ENCODE measurements at regions not wholly inside any gene's neighbourhood (a gene's known extent, or its start where the extent isn't known, plus 50 kb on each side); places are given as distances from the start of the nearest gene placed in this dataset.

DNA sequence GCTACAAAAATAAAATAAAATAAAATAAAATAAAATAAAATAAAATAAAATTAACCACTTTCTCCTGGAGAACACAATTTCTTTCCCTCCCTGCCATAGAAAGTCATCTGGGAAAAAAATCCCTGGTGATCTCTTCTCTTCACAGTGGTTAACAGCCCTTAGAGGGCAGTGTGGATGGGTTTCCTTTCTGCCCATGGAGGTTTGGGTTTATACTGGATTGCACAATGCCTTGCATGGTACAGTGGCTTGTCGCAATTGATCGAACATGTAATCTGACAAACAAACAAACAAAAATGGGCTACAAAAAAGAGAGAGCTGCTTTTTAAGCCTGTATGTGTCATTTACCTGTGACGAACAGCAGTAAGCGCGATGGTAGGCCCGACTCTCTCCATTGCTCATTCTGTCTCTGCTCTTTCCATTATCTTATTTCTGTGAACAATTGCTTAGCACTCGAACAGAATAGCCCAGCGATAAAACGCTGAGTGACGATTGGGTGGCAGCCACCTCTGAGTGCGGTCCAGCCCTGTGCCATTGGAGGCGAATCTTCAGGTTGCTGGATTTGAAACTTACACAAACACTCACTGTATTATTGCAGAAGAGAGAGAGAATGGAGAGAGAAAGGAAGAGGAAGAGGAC lies 166.1 kb downstream of the CD83 start:
- Histone ChIP-seq H3K36me3 (no peaks in the 10 kb centered on the region), H3K4me3 (no peak overlapping the region), H3K4me1 (ENCODE audit: insufficient read depth) (peaks cover 3% of the 10 kb centered on the region), H3K9me3 (no peaks in the 10 kb centered on the region), H3K27me3 (no peaks in the 10 kb centered on the region), H3K27ac (no peak overlapping the region)
- intact Hi-C loops (cut with DNase I): no loop called here
- WGBS, 3 donors: 92 to 96% (median 95%) methylated on average over 12 of the region's 12 CpGs
- TF ChIP-seq EP300 (IDR thresholded peaks at IDR 0.05) (no peak), POLR2A (IDR thresholded peaks at IDR 0.05) (no peak)
- TF ChIP-seq, protein P1, sequence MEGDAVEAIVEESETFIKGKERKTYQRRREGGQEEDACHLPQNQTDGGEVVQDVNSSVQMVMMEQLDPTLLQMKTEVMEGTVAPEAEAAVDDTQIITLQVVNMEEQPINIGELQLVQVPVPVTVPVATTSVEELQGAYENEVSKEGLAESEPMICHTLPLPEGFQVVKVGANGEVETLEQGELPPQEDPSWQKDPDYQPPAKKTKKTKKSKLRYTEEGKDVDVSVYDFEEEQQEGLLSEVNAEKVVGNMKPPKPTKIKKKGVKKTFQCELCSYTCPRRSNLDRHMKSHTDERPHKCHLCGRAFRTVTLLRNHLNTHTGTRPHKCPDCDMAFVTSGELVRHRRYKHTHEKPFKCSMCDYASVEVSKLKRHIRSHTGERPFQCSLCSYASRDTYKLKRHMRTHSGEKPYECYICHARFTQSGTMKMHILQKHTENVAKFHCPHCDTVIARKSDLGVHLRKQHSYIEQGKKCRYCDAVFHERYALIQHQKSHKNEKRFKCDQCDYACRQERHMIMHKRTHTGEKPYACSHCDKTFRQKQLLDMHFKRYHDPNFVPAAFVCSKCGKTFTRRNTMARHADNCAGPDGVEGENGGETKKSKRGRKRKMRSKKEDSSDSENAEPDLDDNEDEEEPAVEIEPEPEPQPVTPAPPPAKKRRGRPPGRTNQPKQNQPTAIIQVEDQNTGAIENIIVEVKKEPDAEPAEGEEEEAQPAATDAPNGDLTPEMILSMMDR (IDR thresholded peaks at IDR 0.05): no peak
- no peak for DNase-seq

DNA sequence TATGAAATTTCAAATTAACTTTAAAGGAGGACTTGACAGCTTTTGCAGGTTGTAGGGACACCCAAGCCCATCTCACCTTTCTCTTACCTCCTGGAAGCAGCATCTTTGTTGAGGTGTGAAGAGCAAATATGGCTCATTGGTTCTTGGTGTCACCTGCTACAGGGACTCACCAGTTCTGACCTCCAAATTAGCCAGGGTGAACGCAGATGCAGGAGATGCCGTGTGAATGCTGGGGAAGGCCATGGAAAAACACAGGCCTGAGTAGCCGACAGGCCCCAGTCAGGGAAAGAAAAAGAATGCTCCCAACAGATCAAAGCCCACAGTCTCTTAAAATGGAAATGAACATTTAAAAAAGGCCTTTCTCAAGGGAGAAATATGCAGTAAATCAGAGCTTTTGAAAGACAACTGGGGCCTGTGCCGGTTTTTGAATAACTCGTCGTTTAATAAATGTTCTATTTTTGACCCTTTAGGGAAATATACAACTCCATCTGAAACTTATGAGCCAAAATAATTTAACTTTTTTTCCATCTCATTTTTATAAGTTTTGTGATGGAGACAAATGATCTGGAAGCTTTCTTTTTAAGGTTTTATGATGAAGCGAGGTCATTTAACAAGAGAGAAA lies 167.5 kb downstream of the CD83 start:
- intact Hi-C loops (cut with DNase I): no loop called here
- no peaks in the 10 kb centered on the region for H3K36me3 ChIP-seq
- no peaks in the 10 kb centered on the region for H3K9me3 ChIP-seq
- no peaks in the 10 kb centered on the region for H3K27me3 ChIP-seq
- no peak for DNase-seq
- H3K4me3 ChIP-seq: no peak overlapping the region
- WGBS, 3 donors: 62 to 88% (median 77%) methylated on average over 7 of the region's 7 CpGs
- TF ChIP-seq EP300 (IDR thresholded peaks at IDR 0.05): no peak
- TF ChIP-seq, protein P1 (IDR thresholded peaks at IDR 0.05): no peak
- no peak for TF ChIP-seq POLR2A (IDR thresholded peaks at IDR 0.05)
- no peak overlapping the region for H3K27ac ChIP-seq
- H3K4me1 ChIP-seq (ENCODE audit: insufficient read depth): peaks cover 3% of the 10 kb centered on the region

DNA sequence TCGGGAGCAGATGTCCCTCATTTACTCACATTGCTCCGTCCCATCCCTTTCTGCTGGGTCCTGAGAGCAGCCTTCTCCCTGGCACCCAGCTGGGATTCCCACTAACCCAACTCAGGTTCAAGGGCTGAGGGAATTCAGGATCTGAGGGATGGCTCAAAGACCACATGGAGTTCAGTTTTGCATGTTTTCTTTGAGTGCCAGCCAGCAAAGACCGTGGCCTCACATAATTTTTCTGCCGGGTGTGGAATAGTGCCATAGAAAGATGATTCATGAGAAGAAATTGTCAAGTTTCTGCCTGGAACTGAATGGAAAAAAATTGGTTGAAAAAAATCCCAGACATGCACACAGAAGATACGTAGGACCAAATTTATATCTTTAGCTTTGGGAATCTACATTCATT lies 168.6 kb downstream of the CD83 start:
- peaks cover 3% of the 10 kb centered on the region for H3K4me1 ChIP-seq (ENCODE audit: insufficient read depth)
- no peaks in the 10 kb centered on the region for H3K9me3 ChIP-seq
- DNase-seq: peak in 3 of 5 donors; percentile 21 to 38 (median 26)
- WGBS, 3 donors: 7 to 14% (median 7%) methylated on average over 5 of the region's 5 CpGs
- intact Hi-C loops (cut with DNase I): no loop called here
- no peaks in the 10 kb centered on the region for H3K27me3 ChIP-seq
- H3K4me3 ChIP-seq: no peak overlapping the region
- TF ChIP-seq POLR2A (IDR thresholded peaks at IDR 0.05) (no peak), EP300 (IDR thresholded peaks at IDR 0.05) (no peak)
- TF ChIP-seq, protein P1 (IDR thresholded peaks at IDR 0.05): no peak
- no peak overlapping the region for H3K27ac ChIP-seq
- H3K36me3 ChIP-seq: no peaks in the 10 kb centered on the region

DNA sequence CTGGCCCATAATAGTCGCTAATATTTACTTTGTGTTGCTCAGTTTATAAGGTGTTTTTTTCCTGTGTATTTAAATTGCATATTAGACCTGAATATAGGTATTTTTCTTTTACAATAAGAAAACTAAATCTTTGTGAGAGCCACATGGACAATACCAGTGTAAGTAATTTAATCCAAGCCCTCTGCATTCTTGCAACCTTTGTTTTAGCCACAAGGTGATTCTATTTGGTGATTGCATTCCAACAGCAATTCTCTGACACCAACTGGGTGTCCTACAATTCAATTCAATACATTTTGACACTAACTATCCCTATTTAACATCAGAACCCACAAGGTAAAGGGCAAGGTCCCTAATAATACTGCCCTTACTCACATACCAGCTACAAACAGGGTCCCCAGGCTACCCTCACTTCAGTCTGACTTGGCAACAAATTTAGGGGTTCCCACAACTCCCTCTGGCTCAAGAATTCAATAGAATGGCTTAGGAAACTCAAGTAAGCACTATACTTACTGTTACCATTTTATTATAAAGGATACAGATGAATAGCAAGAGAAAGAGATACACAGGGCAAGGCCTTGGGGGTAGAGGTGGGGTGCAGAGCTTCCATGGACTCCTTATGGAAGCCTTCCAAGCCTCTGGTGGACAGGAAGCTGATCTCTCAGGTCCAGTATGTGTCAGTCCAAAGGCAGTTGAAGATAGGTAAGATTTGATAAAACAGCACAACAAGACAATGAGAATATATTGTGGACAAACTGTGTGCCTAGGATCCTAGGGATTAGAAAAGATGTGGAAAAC lies 169.3 kb downstream of the CD83 start:
- H3K4me1 ChIP-seq (ENCODE audit: insufficient read depth): peaks cover 3% of the 10 kb centered on the region
- no peak for DNase-seq
- H3K27me3 ChIP-seq: no peaks in the 10 kb centered on the region
- H3K27ac ChIP-seq: no peak overlapping the region
- WGBS, 3 donors: 13 to 21% (median 14%) methylated on average over 1 of the region's 1 CpG
- no peaks in the 10 kb centered on the region for H3K36me3 ChIP-seq
- H3K9me3 ChIP-seq: no peaks in the 10 kb centered on the region
- no peak overlapping the region for H3K4me3 ChIP-seq
- intact Hi-C loops (cut with DNase I): no loop called here
- TF ChIP-seq POLR2A (IDR thresholded peaks at IDR 0.05) (no peak), EP300 (IDR thresholded peaks at IDR 0.05) (no peak)
- TF ChIP-seq, protein P1 (IDR thresholded peaks at IDR 0.05): no peak
